Left ventricle myocardium inferior (tissue), 1 donor: ENCODE measurements at regions not wholly inside any gene's neighbourhood (a gene's known extent, or its start where the extent isn't known, plus 50 kb on each side); places are given as distances from the start of the nearest gene placed in this dataset.
A peak's percentile ranks its signal among the peaks of the same experiment; 100 is the strongest.

Experiments used
- DNase-seq: peaks from one replicate; pipeline ENCODE4 v3.0.0-alpha.2; 2020
- H3K27ac ChIP-seq: fragments of 200-600 bp; replicated peaks from 2 replicates; pipeline ENCODE4 v1.8.0; 2021
- H3K27me3 ChIP-seq: fragments of 200-600 bp; 2 replicates; pipeline ENCODE4 v1.8.0; 2021; ENCODE audit warnings: low read depth
- H3K36me3 ChIP-seq: fragments of 200-600 bp; 2 replicates; pipeline ENCODE4 v1.8.0; 2021
- H3K4me1 ChIP-seq: fragments of 200-600 bp; 2 replicates; pipeline ENCODE4 v1.8.0; 2021
- H3K4me3 ChIP-seq: fragments of 200-600 bp; 2 replicates; pipeline ENCODE4 v1.8.0; 2021; ENCODE audit warnings: mild to moderate bottlenecking, moderate library complexity
- H3K9me3 ChIP-seq: fragments of 200-600 bp; replicated peaks from 2 replicates; pipeline ENCODE4 v1.8.0; 2021
- CTCF ChIP-seq: fragments of 200-600 bp; IDR thresholded peaks from 2 replicates; pipeline ENCODE4 v1.8.0; 2021; ENCODE audit warnings: antibody characterized with exemption, mild to moderate bottlenecking, borderline replicate concordance
- intact Hi-C: fragments of 100-400 bp; cut with micrococcal nuclease; formaldehyde crosslinking; loops from one replicate; pipeline ENCODE4 v1.11.0; 2022
- donor health status: DM: no; HTN: yes; CAD: no; lungs with severe emphysema.

GRCh38 chr22:46026899-46027210, 49.9 kb upstream of the WNT7B start:
- intact Hi-C loops, result no loop called here
- Histone ChIP-seq H3K27me3 (no peaks in the 10 kb centered on the region), H3K36me3 (no peaks in the 10 kb centered on the region), H3K27ac (peak overlapping the region; percentile 89), H3K4me1 (peaks cover 49% of the 10 kb centered on the region), H3K9me3 (no peaks in the 10 kb centered on the region), H3K4me3 (peak overlapping the region; percentile 68)
- DNase-seq, result no peak
- TF ChIP-seq CTCF, result no peak

- Histone ChIP-seq H3K9me3 (no peaks in the 10 kb centered on the region), H3K27me3 (no peaks in the 10 kb centered on the region), H3K4me1 (peaks cover 49% of the 10 kb centered on the region), H3K4me3 (peak overlapping the region; percentile 68), H3K27ac (peak overlapping the region; percentile 89), H3K36me3 (no peaks in the 10 kb centered on the region)
- intact Hi-C loops, result no loop called here
- TF ChIP-seq CTCF, result peak; percentile 52
- DNase-seq, result peak; percentile 74
These were observed 50.5 kb upstream of the WNT7B start for GRCh38 chr22:46027211-46028105.

- Histone ChIP-seq H3K27me3 (no peaks in the 10 kb centered on the region), H3K4me1 (peaks cover 47% of the 10 kb centered on the region), H3K27ac (peak overlapping the region; percentile 89), H3K4me3 (no peak overlapping the region), H3K36me3 (no peaks in the 10 kb centered on the region), H3K9me3 (no peaks in the 10 kb centered on the region)
- TF ChIP-seq CTCF, result no peak
- intact Hi-C loops, result no loop called here
- peak; percentile 16 for DNase-seq
These were observed 51.4 kb upstream of the WNT7B start for GRCh38 chr22:46028106-46028991.

- Histone ChIP-seq H3K36me3 (no peaks in the 10 kb centered on the region), H3K9me3 (no peaks in the 10 kb centered on the region), H3K4me1 (peaks cover 43% of the 10 kb centered on the region), H3K4me3 (no peak overlapping the region), H3K27ac (peak overlapping the region; percentile 89), H3K27me3 (no peaks in the 10 kb centered on the region)
- intact Hi-C loops, result no loop called here
- TF ChIP-seq CTCF, result no peak
- no peak for DNase-seq
These were observed 52.1 kb upstream of the WNT7B start for GRCh38 chr22:46029036-46029435.

DNA sequence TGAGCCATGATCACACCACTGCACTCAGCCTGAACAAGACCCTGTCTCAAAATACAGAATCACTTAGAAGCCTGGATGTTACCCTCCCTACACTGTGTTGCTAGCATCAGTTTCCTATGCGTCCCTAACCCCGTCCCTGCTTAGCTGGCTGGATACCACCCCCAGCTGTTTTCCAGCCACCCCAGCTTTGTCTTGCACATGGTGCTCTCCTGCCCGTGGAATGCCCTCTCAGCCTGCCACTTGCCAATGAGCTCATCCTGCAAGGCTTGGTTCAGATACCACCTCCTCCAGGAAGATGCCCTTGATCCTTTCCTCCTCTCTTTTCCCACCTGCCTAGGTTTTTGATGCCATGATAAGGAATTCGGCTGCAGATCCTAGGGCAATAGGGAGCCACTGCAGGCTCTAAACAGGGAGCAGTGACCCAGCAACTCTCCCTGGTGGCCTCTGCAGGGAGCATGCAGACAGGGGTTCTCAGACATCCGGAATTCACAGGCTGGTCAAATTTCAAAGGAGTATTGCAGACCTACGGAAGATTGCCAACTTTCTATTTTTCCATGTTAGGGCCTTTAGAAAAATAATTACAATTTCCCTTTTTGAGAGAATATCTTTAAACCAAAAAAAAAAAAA, 52.7 kb upstream of the WNT7B start:
- DNase-seq, result peak; percentile 8
- H3K27ac ChIP-seq, result peak overlapping the region; percentile 72
- no peak for TF ChIP-seq CTCF

More for the DNA sequence above, 52.7 kb upstream of the WNT7B start:
- Histone ChIP-seq H3K4me3 (no peak overlapping the region), H3K36me3 (no peaks in the 10 kb centered on the region), H3K27me3 (no peaks in the 10 kb centered on the region), H3K9me3 (no peaks in the 10 kb centered on the region), H3K4me1 (peaks cover 45% of the 10 kb centered on the region)
- intact Hi-C loops, result no loop called here
